H1 (cell line): ENCODE measurements at regions not wholly inside any gene's neighbourhood (a gene's known extent, or its start where the extent isn't known, plus 50 kb on each side); places are given as distances from the start of the nearest gene placed in this dataset.

Experiments
- CTCF ChIA-PET: fragments of 300-600 bp; sonication (Branson Sonifier 250); formaldehyde crosslinking; loops from one replicate; lab custom pipeline; 2021; ENCODE audit not compliant: partially characterized antibody; lab: Charles Lee
- POLR2A ChIA-PET: fragments of 300-600 bp; sonication (Branson Sonifier 250); formaldehyde crosslinking; loops from one replicate; lab custom pipeline; 2021; ENCODE audit warnings: inconsistent platforms; ENCODE audit not compliant: partially characterized antibody; lab: Charles Lee
- DNase-seq, 2 experiments: peaks; one replicate each; pipeline versions ENCODE4 v3.0.0 to v3.0.0-alpha.2; 2010 to 2022; ENCODE audit warnings: low spot score in 2 of 2, low read depth in 1 of 2, mixed read lengths in 1 of 2
- FAIRE-seq: peaks from 2 replicates; lab custom pipeline; 2011; peaks lifted over from hg19 to GRCh38; lab: Jason Lieb, UNC
- H2AFZ ChIP-seq: 2 replicates; pipeline ENCODE4 v1.8.1; 2012; ENCODE audit warnings: low read length, inconsistent platforms
- H2AK5ac ChIP-seq: 2 replicates; pipeline ENCODE4 v1.6.1; 2013; ENCODE audit warnings: low read depth, low read length
- H2BK120ac ChIP-seq: replicated peaks from 2 replicates; pipeline ENCODE3; 2013; ENCODE audit warnings: low read depth, low read length, inconsistent platforms
- H2BK12ac ChIP-seq: 2 replicates; pipeline ENCODE4 v1.6.1; 2013; ENCODE audit warnings: low read depth, low read length
- H2BK15ac ChIP-seq: 2 replicates; pipeline ENCODE4 v1.6.1; 2013; ENCODE audit warnings: low read length
- H2BK20ac ChIP-seq: 2 replicates; pipeline ENCODE4 v1.6.1; 2013; ENCODE audit warnings: low read length
- H2BK5ac ChIP-seq: 2 replicates; pipeline ENCODE4 v1.6.1; 2013; ENCODE audit warnings: low read depth, low read length
- H3K14ac ChIP-seq: 2 replicates; pipeline ENCODE4 v1.6.1; 2013; ENCODE audit warnings: inconsistent platforms; ENCODE audit not compliant: insufficient read length
- H3K18ac ChIP-seq: 2 replicates; pipeline ENCODE4 v1.6.1; 2013; ENCODE audit warnings: low read length; ENCODE audit errors: extremely low read depth
- H3K23ac ChIP-seq: 2 replicates; pipeline ENCODE4 v1.6.1; 2013; ENCODE audit warnings: inconsistent platforms; ENCODE audit not compliant: insufficient read length
- H3K23me2 ChIP-seq: 2 replicates; pipeline ENCODE4 v1.6.1; 2013; ENCODE audit warnings: low read depth, low read length
- H3K27ac ChIP-seq: 2 replicates; pipeline ENCODE4 v1.6.1; 2011; ENCODE audit warnings: low read depth, low read length, inconsistent platforms
- H3K27me3 ChIP-seq, 4 experiments: replicated peaks in 1 of 4; 1 replicate in 1 of 4; 2 replicates in 3 of 4; pipeline versions ENCODE4 v1.6.1 to v1.8.1; 2011 to 2013; ENCODE audit warnings: low read length in 3 of 4, mild to moderate bottlenecking in 3 of 4, inconsistent platforms in 2 of 4, mixed read lengths in 2 of 4, moderate library complexity in 1 of 4; ENCODE audit not compliant: control insufficient read depth in 3 of 4, insufficient read depth in 3 of 4; ENCODE audit errors: extremely low read depth in 1 of 4
- H3K36me3 ChIP-seq, 4 experiments: 2 replicates each; pipeline versions ENCODE4 v1.6.1 to v1.8.1; 2011 to 2013; ENCODE audit warnings: mild to moderate bottlenecking in 4 of 4, low read length in 3 of 4, moderate library complexity in 2 of 4, control low read depth in 1 of 4, inconsistent platforms in 1 of 4; ENCODE audit not compliant: insufficient read depth in 4 of 4, control insufficient read depth in 2 of 4
- H3K4ac ChIP-seq: replicated peaks from 2 replicates; pipeline ENCODE3; 2013; ENCODE audit warnings: low read length, low read depth, mixed read lengths, inconsistent platforms; ENCODE audit not compliant: insufficient read length
- H3K4me1 ChIP-seq, 4 experiments: replicated peaks in 1 of 4; 1 replicate in 1 of 4; 2 replicates in 3 of 4; pipeline versions ENCODE4 v1.6.1 to v1.8.1; 2011 to 2013; ENCODE audit warnings: low read length in 3 of 4, inconsistent platforms in 2 of 4, mixed read lengths in 1 of 4; ENCODE audit not compliant: insufficient read depth in 4 of 4, control insufficient read depth in 3 of 4
- H3K4me2 ChIP-seq, 2 experiments: 2 replicates each; pipeline versions ENCODE4 v1.6.1 to v1.8.1; 2011 to 2013; ENCODE audit warnings: low read depth in 2 of 2, low read length in 2 of 2, control low read depth in 1 of 2, inconsistent platforms in 1 of 2, mild to moderate bottlenecking in 1 of 2; ENCODE audit not compliant: insufficient read depth in 1 of 2
- H3K4me3 ChIP-seq, 4 experiments: fragments of 200-600, 300-600 bp in 1 of 4; sonication (generic), shearing (Covaris generic), sonication (Bioruptor Twin) in 1 of 4; 2 replicates each; pipeline versions ENCODE4 v1.5.1 to v1.8.1; 2011 to 2016; ENCODE audit warnings: low read length in 4 of 4, low read depth in 3 of 4, control low read depth in 2 of 4, inconsistent platforms in 2 of 4, mild to moderate bottlenecking in 2 of 4, mixed read lengths in 1 of 4, moderate library complexity in 1 of 4; ENCODE audit not compliant: insufficient read depth in 2 of 4; ENCODE audit errors: extremely low read depth in 1 of 4
- H3K56ac ChIP-seq: replicated peaks from 2 replicates; pipeline ENCODE3; 2013; ENCODE audit warnings: low read depth, mild to moderate bottlenecking, mixed read lengths, low read length, inconsistent platforms; ENCODE audit not compliant: insufficient read length
- H3K79me1 ChIP-seq: 2 replicates; pipeline ENCODE4 v1.6.1; 2013; ENCODE audit warnings: low read depth, low read length, control low read depth
- H3K79me2 ChIP-seq, 2 experiments: 2 replicates each; pipeline versions ENCODE4 v1.6.1 to v1.8.1; 2012 to 2013; ENCODE audit warnings: low read length in 2 of 2, mild to moderate bottlenecking in 2 of 2, inconsistent platforms in 1 of 2; ENCODE audit not compliant: insufficient read depth in 2 of 2, control insufficient read depth in 1 of 2
- H3K9ac ChIP-seq, 4 experiments: replicated peaks in 1 of 4; 1 replicate in 1 of 4; 2 replicates in 3 of 4; pipeline versions ENCODE4 v1.6.1 to v1.8.1; 2011 to 2013; ENCODE audit warnings: low read depth in 3 of 4, low read length in 3 of 4, control low read depth in 2 of 4, mild to moderate bottlenecking in 2 of 4, moderate library complexity in 2 of 4, inconsistent platforms in 1 of 4; ENCODE audit errors: extremely low read depth in 1 of 4
- H3K9me3 ChIP-seq, 2 experiments: 2 replicates each; pipeline versions ENCODE4 v1.6.1 to v1.8.1; 2012 to 2013; ENCODE audit warnings: mild to moderate bottlenecking in 2 of 2, moderate library complexity in 2 of 2, control low read depth in 1 of 2, inconsistent platforms in 1 of 2, low read depth in 1 of 2, low read length in 1 of 2, mixed read lengths in 1 of 2; ENCODE audit not compliant: insufficient read depth in 2 of 2
- H4K20me1 ChIP-seq, 2 experiments: replicated peaks in 1 of 2; 2 replicates each; pipeline versions ENCODE3 to v1.8.1; 2011 to 2013; ENCODE audit warnings: inconsistent platforms in 2 of 2, low read length in 2 of 2, mild to moderate bottlenecking in 1 of 2; ENCODE audit not compliant: insufficient read depth in 2 of 2, control insufficient read depth in 1 of 2
- H4K5ac ChIP-seq: 2 replicates; pipeline ENCODE4 v1.6.1; 2013; ENCODE audit warnings: low read length, low read depth, mixed read lengths, inconsistent platforms; ENCODE audit not compliant: insufficient read length
- H4K8ac ChIP-seq: 2 replicates; pipeline ENCODE4 v1.8.0; 2013; ENCODE audit warnings: mild to moderate bottlenecking, moderate library complexity, low read length, inconsistent platforms; ENCODE audit not compliant: insufficient read depth; ENCODE audit errors: extremely low read depth
- H4K91ac ChIP-seq: replicated peaks from 2 replicates; pipeline ENCODE3; 2013; ENCODE audit warnings: low read length, mixed read lengths, inconsistent platforms; ENCODE audit not compliant: insufficient read length
- CBX5 ChIP-seq: fragments of 300-800, 300-1000 bp; sonication (generic); IDR thresholded peaks from 2 replicates; pipeline ENCODE4 v1.7.1; 2016; ENCODE audit warnings: antibody characterized with exemption, low read length, low read depth
- CBX8 ChIP-seq: fragments of 300-800, 300-1000 bp; sonication (generic); IDR thresholded peaks from 2 replicates; pipeline ENCODE4 v1.7.1; 2016; ENCODE audit warnings: low read depth, low read length, borderline replicate concordance
- EGR1 ChIP-seq: IDR thresholded peaks from 2 replicates; pipeline ENCODE4 v1.6.1; 2011; ENCODE audit warnings: low read depth, low read length, borderline replicate concordance
- GABPA ChIP-seq: IDR thresholded peaks from 2 replicates; pipeline ENCODE4 v1.6.1; 2011; ENCODE audit warnings: mild to moderate bottlenecking, low read length, moderate library complexity, borderline replicate concordance; ENCODE audit not compliant: insufficient read depth
- GTF2F1 ChIP-seq: IDR thresholded peaks from 2 replicates; pipeline ENCODE4 v1.6.1; 2012; ENCODE audit warnings: low read depth, low read length, improper control_type of control experiment, borderline replicate concordance
- HDAC2 ChIP-seq, 2 experiments: fragments of 300-600 bp in 1 of 2; sonication (generic) in 1 of 2; IDR thresholded peaks; 2 replicates each; pipeline ENCODE4 v1.6.1; 2011 to 2012; ENCODE audit warnings: low read depth in 2 of 2, low read length in 2 of 2, mild to moderate bottlenecking in 2 of 2, moderate library complexity in 2 of 2, borderline replicate concordance in 1 of 2, inconsistent platforms in 1 of 2
- NRF1 ChIP-seq: IDR thresholded peaks from 2 replicates; pipeline ENCODE4 v1.6.1; 2011; ENCODE audit warnings: mild to moderate bottlenecking, low read depth, low read length, improper control_type of control experiment
- RBBP5 ChIP-seq: IDR thresholded peaks from 2 replicates; pipeline ENCODE4 v1.7.1; 2012; ENCODE audit warnings: low read depth, mild to moderate bottlenecking, inconsistent platforms, low read length, moderate library complexity, borderline replicate concordance
- SAP30 ChIP-seq: fragments of 300-600 bp; sonication (generic); IDR thresholded peaks from 2 replicates; pipeline ENCODE4 v1.7.1; 2012; ENCODE audit warnings: low read length, moderate library complexity, mild to moderate bottlenecking, inconsistent platforms; ENCODE audit not compliant: insufficient read depth, insufficient replicate concordance
- TCF12 ChIP-seq: IDR thresholded peaks from 2 replicates; pipeline ENCODE4 v1.6.1; 2011; ENCODE audit warnings: low read depth, mild to moderate bottlenecking, low read length
- USF2 ChIP-seq: IDR thresholded peaks from 2 replicates; pipeline ENCODE4 v1.6.1; 2011; ENCODE audit warnings: low read length, improper control_type of control experiment
- ZNF274 ChIP-seq: IDR thresholded peaks from 2 replicates; pipeline ENCODE4 v1.7.0; 2012; ENCODE audit warnings: low read length, borderline replicate concordance; ENCODE audit errors: extremely low read depth
- WGBS, 2 experiments: shearing (Covaris generic) in 1 of 2; methylation state at CpG; one replicate each; pipeline versions ENCODE4 v1.1.6 to v1.1.7; 2013 to 2015; ENCODE audit warnings: low lambda C conversion rate in 2 of 2, mixed read lengths in 2 of 2, inconsistent platforms in 1 of 2, low coverage in 1 of 2, missing lambda C conversion rate in 1 of 2; ENCODE audit not compliant: insufficient replicate concordance in 2 of 2, insufficient coverage in 1 of 2, insufficient read length in 1 of 2; ENCODE audit errors: extremely low coverage in 1 of 2, missing lambda C conversion rate in 1 of 2; 5-methylcytosine and 5-hydroxymethylcytosine counted together

GRCh38 chr14:71737760-71738159, 194.5 kb upstream of the RGS6 start:
- H3K4me3 ChIP-seq: no peak overlapping the region
- POLR2A ChIA-PET: no interaction called here
- TF ChIP-seq TCF12 (no peak), HDAC2 (IDR thresholded peaks at IDR 0.05; ENCODE audit: borderline replicate concordance in 1 of 2, low read depth in 2 of 2, low read length in 2 of 2) (no peak), EGR1 (no peak), CBX5 (no peak), NRF1 (no peak), ZNF274 (no peak), CBX8 (no peak), SAP30 (no peak), RBBP5 (no peak), GABPA (no peak), USF2 (no peak), GTF2F1 (no peak)

More at GRCh38 chr14:71737760-71738159, 194.5 kb upstream of the RGS6 start:
- Histone ChIP-seq H2BK12ac (no peak overlapping the region), H2BK5ac (no peak overlapping the region), H3K23ac (no peak overlapping the region), H3K23me2 (no peaks in the 10 kb centered on the region), H3K4ac (no peak overlapping the region), H3K14ac (no peak overlapping the region), H3K27ac (no peak overlapping the region), H4K5ac (no peak overlapping the region), H3K56ac (no peak overlapping the region), H2BK20ac (no peak overlapping the region), H3K79me2 (no peaks in the 10 kb centered on the region), H4K91ac (no peak overlapping the region), H2AK5ac (no peak overlapping the region), H3K79me1 (no peaks in the 10 kb centered on the region), H3K18ac (no peak overlapping the region), H2BK15ac (no peak overlapping the region), H4K20me1 (no peaks in the 10 kb centered on the region), H2AFZ (no peak overlapping the region), H3K4me1 (no peaks in the 10 kb centered on the region), H2BK120ac (no peak overlapping the region), H3K9ac (no peak overlapping the region), H3K36me3 (peaks cover 5 to 34% (median 19%) of the 10 kb centered on the region in 4 experiments; a peak in 7 of 8 replicates), H3K27me3 (no peaks in the 10 kb centered on the region), H3K9me3 (no peaks in the 10 kb centered on the region), H3K4me2 (no peak overlapping the region), H4K8ac (no peak overlapping the region)
- no peak for DNase-seq
- no peak for FAIRE-seq
- 88% methylated on average over 3 of the region's 3 CpGs; no CpG with 5 or more reads in 1 of the 2 experiments for WGBS, 2 experiments
- CTCF ChIA-PET: interaction anchor here (0.6 to 5.0 kb wide), 8 partner anchors 12 to 688 kb away, joined by 3 to 36 read pairs (median 6); no protein-coding TSS in a partner anchor
